Caco-2 (cell line): ENCODE measurements at regions not wholly inside any gene's neighbourhood (a gene's known extent, or its start where the extent isn't known, plus 50 kb on each side); places are given as distances from the start of the nearest gene placed in this dataset.

Experiments used
- BruUV-seq: library from RNA; stranded (reverse); fragments of 400-500 nt; replicated peaks from 2 replicates; lab custom pipeline; 2021; lab: Mats Ljungman, UMichigan
- CTCF ChIA-PET: fragments of 300-600 bp; sonication (Branson Sonifier 250); formaldehyde crosslinking; loops from one replicate; lab custom pipeline; 2022; ENCODE audit warnings: antibody characterized with exemption; lab: Charles Lee
- POLR2A ChIA-PET: fragments of 300-600 bp; sonication (Branson Sonifier 250); formaldehyde crosslinking; loops from one replicate; lab custom pipeline; 2022; ENCODE audit warnings: antibody characterized with exemption; lab: Charles Lee
- DNase-seq, 2 experiments: peaks; one replicate each; pipeline versions ENCODE4 v3.0.0 to v3.0.0-alpha.2; 2020 to 2022
- H3K27me3 ChIP-seq: replicated peaks from 2 replicates; pipeline ENCODE4 v1.6.0; 2011; ENCODE audit warnings: low read length; ENCODE audit not compliant: control insufficient read depth, insufficient read depth
- H3K36me3 ChIP-seq: 2 replicates; pipeline ENCODE4 v1.5.1; 2011; ENCODE audit warnings: low read length; ENCODE audit not compliant: control insufficient read depth, insufficient read depth
- H3K4me1 ChIP-seq: fragments of 250-450 bp; sonication (Bioruptor Pico); 2 replicates; pipeline ENCODE4 v1.5.1; 2020; ENCODE audit warnings: mild to moderate bottlenecking
- H3K4me3 ChIP-seq: 2 replicates; pipeline ENCODE4 v1.5.1; 2011; ENCODE audit warnings: low read depth, mild to moderate bottlenecking, control low read depth, low read length
- H3K9me3 ChIP-seq: fragments of 250-450 bp; sonication (Bioruptor Pico); 2 replicates; pipeline ENCODE4 v1.5.1; 2020; ENCODE audit warnings: mild to moderate bottlenecking, moderate library complexity
- H3K27ac Mint-ChIP-seq: one replicate; pipeline ENCODE4 v1.8.0; 2022; ENCODE audit warnings: mixed read lengths; ENCODE audit not compliant: unreplicated experiment
- H3K27me3 Mint-ChIP-seq: one replicate; pipeline ENCODE4 v1.8.0; 2022; ENCODE audit warnings: mixed read lengths; ENCODE audit not compliant: insufficient read depth, unreplicated experiment
- H3K36me3 Mint-ChIP-seq: one replicate; pipeline ENCODE4 v1.8.0; 2022; ENCODE audit warnings: mild to moderate bottlenecking, mixed read lengths; ENCODE audit not compliant: insufficient read depth, unreplicated experiment
- H3K4me1 Mint-ChIP-seq: one replicate; pipeline ENCODE4 v1.8.0; 2022; ENCODE audit warnings: low read depth, mixed read lengths; ENCODE audit not compliant: unreplicated experiment
- H3K4me3 Mint-ChIP-seq: one replicate; pipeline ENCODE4 v1.8.0; 2022; ENCODE audit warnings: mild to moderate bottlenecking, moderate library complexity, mixed read lengths; ENCODE audit not compliant: unreplicated experiment
- H3K9me3 Mint-ChIP-seq: one replicate; pipeline ENCODE4 v1.8.0; 2022; ENCODE audit warnings: mixed read lengths; ENCODE audit not compliant: unreplicated experiment
- CTCF ChIP-seq, 2 experiments: fragments of 200-600 bp in 1 of 2; IDR thresholded peaks; 1 replicate in 1 of 2; 2 replicates in 1 of 2; pipeline versions ENCODE4 v1.5.1 to v1.8.0; 2011 to 2022; ENCODE audit warnings: antibody characterized with exemption in 1 of 2, control low read depth in 1 of 2, inconsistent platforms in 1 of 2, low read depth in 1 of 2, low read length in 1 of 2, mild to moderate bottlenecking in 1 of 2, moderate library complexity in 1 of 2; ENCODE audit not compliant: insufficient read depth in 1 of 2, severe bottlenecking in 1 of 2, unreplicated experiment in 1 of 2
- intact Hi-C: fragments of 100-400 bp; cut with micrococcal nuclease; formaldehyde crosslinking; loops from one replicate; pipeline ENCODE4 v1.10.0; 2022; ENCODE audit not compliant: unreplicated experiment

GRCh38 chr6:113095841-113096240, 748.7 kb downstream of the RFPL4B start:
- intact Hi-C loops = no loop called here
- no peak overlapping the region for H3K4me3 ChIP-seq
- BruUV-seq = no TSS peak
- no peaks in the 10 kb centered on the region for H3K27me3 ChIP-seq
- no peaks in the 10 kb centered on the region for H3K4me1 Mint-ChIP-seq
- H3K36me3 Mint-ChIP-seq = no peaks in the 10 kb centered on the region
- no peaks in the 10 kb centered on the region for H3K4me1 ChIP-seq
- no peak overlapping the region for H3K4me3 Mint-ChIP-seq
- H3K9me3 ChIP-seq = no peaks in the 10 kb centered on the region
- no peak for TF ChIP-seq CTCF (IDR thresholded peaks at IDR 0.05; ENCODE audit: insufficient read depth in 1 of 2, low read depth in 1 of 2, low read length in 1 of 2, severe bottlenecking in 1 of 2, unreplicated experiment in 1 of 2)
- no peak overlapping the region for H3K27ac Mint-ChIP-seq
- H3K36me3 ChIP-seq = no peaks in the 10 kb centered on the region
- ChIA-PET POLR2A (no interaction called here), CTCF (no interaction called here)
- no peaks in the 10 kb centered on the region for H3K9me3 Mint-ChIP-seq
- DNase-seq = no peak
- no peaks in the 10 kb centered on the region for H3K27me3 Mint-ChIP-seq

- no peak overlapping the region for H3K4me3 Mint-ChIP-seq
- no peak overlapping the region for H3K27ac Mint-ChIP-seq
Measured at GRCh38 chr6:113102761-113103160, 754.4 kb upstream of the MARCKS start.

GRCh38 chr6:113103634-113104361, 753.3 kb upstream of the MARCKS start:
- no peak for TF ChIP-seq CTCF (IDR thresholded peaks at IDR 0.05; ENCODE audit: insufficient read depth in 1 of 2, low read depth in 1 of 2, low read length in 1 of 2, severe bottlenecking in 1 of 2, unreplicated experiment in 1 of 2)
- CTCF ChIA-PET = no interaction called here
- no peak overlapping the region for H3K4me3 ChIP-seq
- intact Hi-C loops = no loop called here
- no TSS peak for BruUV-seq
- DNase-seq = no peak
- POLR2A ChIA-PET = no interaction called here
- H3K9me3 Mint-ChIP-seq = no peaks in the 10 kb centered on the region
- H3K36me3 Mint-ChIP-seq = no peaks in the 10 kb centered on the region
- no peaks in the 10 kb centered on the region for H3K9me3 ChIP-seq
- H3K4me1 Mint-ChIP-seq = no peaks in the 10 kb centered on the region
- no peaks in the 10 kb centered on the region for H3K4me1 ChIP-seq
- H3K4me3 Mint-ChIP-seq = no peak overlapping the region
- H3K27me3 ChIP-seq = no peaks in the 10 kb centered on the region
- H3K27ac Mint-ChIP-seq = no peak overlapping the region
- no peaks in the 10 kb centered on the region for H3K27me3 Mint-ChIP-seq
- no peaks in the 10 kb centered on the region for H3K36me3 ChIP-seq

More at GRCh38 chr6:113102761-113103160, 754.4 kb upstream of the MARCKS start:
- Histone ChIP-seq H3K4me1 (no peaks in the 10 kb centered on the region), H3K4me3 (no peak overlapping the region), H3K36me3 (no peaks in the 10 kb centered on the region), H3K9me3 (no peaks in the 10 kb centered on the region), H3K27me3 (no peaks in the 10 kb centered on the region)
- Mint-ChIP-seq H3K4me1 (no peaks in the 10 kb centered on the region), H3K36me3 (no peaks in the 10 kb centered on the region), H3K9me3 (no peaks in the 10 kb centered on the region), H3K27me3 (no peaks in the 10 kb centered on the region)
- intact Hi-C loops = no loop called here
- no peak for TF ChIP-seq CTCF (IDR thresholded peaks at IDR 0.05; ENCODE audit: insufficient read depth in 1 of 2, low read depth in 1 of 2, low read length in 1 of 2, severe bottlenecking in 1 of 2, unreplicated experiment in 1 of 2)
- BruUV-seq = no TSS peak
- no peak for DNase-seq
- POLR2A ChIA-PET = no interaction called here
- CTCF ChIA-PET = no interaction called here
